GM23248 (cell line): ENCODE measurements at regions not wholly inside any gene's neighbourhood (a gene's known extent, or its start where the extent isn't known, plus 50 kb on each side); places are given as distances from the start of the nearest gene placed in this dataset.

Experiments
- DNase-seq: peaks from one replicate; pipeline ENCODE4 v3.0.0-alpha.2; 2015
- H2AFZ ChIP-seq: fragments of 200-600 bp; sonication (generic); 2 replicates; pipeline ENCODE4 v1.6.1; 2016; ENCODE audit warnings: antibody characterized with exemption
- H3F3A ChIP-seq: fragments of 200-600 bp; sonication (generic); 2 replicates; pipeline ENCODE4 v1.6.1; 2016; ENCODE audit warnings: mild to moderate bottlenecking, antibody characterized with exemption, mixed run types; ENCODE audit not compliant: insufficient read depth
- H3K27ac ChIP-seq: fragments of 200-600 bp; sonication (generic); 2 replicates; pipeline ENCODE4 v1.5.1; 2016; ENCODE audit warnings: mild to moderate bottlenecking
- H3K27me3 ChIP-seq: fragments of 200-600 bp; sonication (generic); replicated peaks from 2 replicates; pipeline ENCODE4 v1.6.1; 2016; ENCODE audit warnings: mild to moderate bottlenecking; ENCODE audit not compliant: insufficient read depth
- H3K36me3 ChIP-seq: fragments of 200-600 bp; sonication (generic); 2 replicates; pipeline ENCODE4 v1.6.1; 2016; ENCODE audit warnings: low read depth, mild to moderate bottlenecking
- H3K4me1 ChIP-seq: fragments of 200-600 bp; sonication (generic); 2 replicates; pipeline ENCODE4 v1.6.1; 2016; ENCODE audit warnings: mild to moderate bottlenecking; ENCODE audit not compliant: insufficient read depth
- H3K4me2 ChIP-seq: fragments of 200-600 bp; sonication (generic); one replicate; pipeline ENCODE4 v1.6.1; 2016; ENCODE audit warnings: mild to moderate bottlenecking; ENCODE audit not compliant: unreplicated experiment
- H3K4me3 ChIP-seq: fragments of 200-600 bp; sonication (generic); 2 replicates; pipeline ENCODE4 v1.5.1; 2016; ENCODE audit warnings: mild to moderate bottlenecking
- H3K79me2 ChIP-seq: fragments of 200-600 bp; sonication (generic); 2 replicates; pipeline ENCODE4 v1.6.1; 2016; ENCODE audit warnings: mild to moderate bottlenecking; ENCODE audit not compliant: insufficient read depth
- H3K9ac ChIP-seq: fragments of 200-600 bp; sonication (generic); 2 replicates; pipeline ENCODE4 v1.6.1; 2016; ENCODE audit warnings: mild to moderate bottlenecking
- H3K9me2 ChIP-seq: fragments of 200-600 bp; sonication (generic); 2 replicates; pipeline ENCODE4 v1.6.1; 2016; ENCODE audit warnings: mixed run types, mild to moderate bottlenecking, moderate library complexity; ENCODE audit not compliant: insufficient read depth
- H3K9me3 ChIP-seq: fragments of 200-600 bp; sonication (generic); one replicate; pipeline ENCODE4 v1.6.1; 2017; ENCODE audit warnings: low read depth
- H4K20me1 ChIP-seq: fragments of 200-600 bp; sonication (generic); 2 replicates; pipeline ENCODE4 v1.6.0; 2016; ENCODE audit not compliant: insufficient read depth
- EZH2 ChIP-seq: fragments of 200-600 bp; sonication (generic); IDR thresholded peaks from 2 replicates; pipeline ENCODE4 v1.6.1; 2018; ENCODE audit warnings: antibody characterized with exemption, mild to moderate bottlenecking; ENCODE audit not compliant: insufficient read depth, poor library complexity, severe bottlenecking
- EZH2phosphoT487 ChIP-seq: fragments of 200-600 bp; sonication (generic); IDR thresholded peaks from 2 replicates; pipeline ENCODE4 v1.6.1; 2018; ENCODE audit warnings: antibody characterized with exemption, moderate library complexity, mild to moderate bottlenecking, low read depth; ENCODE audit not compliant: insufficient read depth
- WGBS, 2 experiments: methylation state at CpG; one replicate each; pipeline ENCODE4 v1.1.6; 2015 to 2017; ENCODE audit warnings: low lambda C conversion rate in 2 of 2, low coverage in 1 of 2; ENCODE audit errors: missing lambda C conversion rate in 2 of 2; 5-methylcytosine and 5-hydroxymethylcytosine counted together
- in situ Hi-C: fragments of 300-500 bp; cut with MboI; formaldehyde crosslinking; loops from 2 replicates; pipeline ENCODE4 v1.15.0; 2020

- Histone ChIP-seq H3K36me3 (no peaks in the 10 kb centered on the region), H3K4me1 (no peaks in the 10 kb centered on the region), H2AFZ (no peak overlapping the region), H3F3A (no peaks in the 10 kb centered on the region), H3K27me3 (no peaks in the 10 kb centered on the region), H3K9ac (no peak overlapping the region), H3K79me2 (no peaks in the 10 kb centered on the region), H3K9me3 (no peaks in the 10 kb centered on the region), H3K4me3 (no peak overlapping the region), H4K20me1 (no peaks in the 10 kb centered on the region), H3K4me2 (no peak overlapping the region), H3K27ac (no peak overlapping the region), H3K9me2 (no peaks in the 10 kb centered on the region)
- in situ Hi-C loops = no loop called here
- TF ChIP-seq EZH2phosphoT487 (no peak), EZH2 (no peak)
- WGBS, 2 experiments = 27 to 36% methylated on average over 4 of the region's 4 CpGs
- DNase-seq = peak; percentile 12
Observed at GRCh38 chr19:23817519-23817918, 58.8 kb upstream of the ZNF681 start.

- Histone ChIP-seq H3F3A (no peaks in the 10 kb centered on the region), H3K36me3 (no peaks in the 10 kb centered on the region), H4K20me1 (no peaks in the 10 kb centered on the region), H3K27me3 (no peaks in the 10 kb centered on the region), H3K4me2 (no peak overlapping the region), H3K9me3 (no peaks in the 10 kb centered on the region), H3K79me2 (no peaks in the 10 kb centered on the region), H3K4me1 (no peaks in the 10 kb centered on the region), H2AFZ (no peak overlapping the region), H3K27ac (no peak overlapping the region), H3K4me3 (no peak overlapping the region), H3K9me2 (no peaks in the 10 kb centered on the region), H3K9ac (no peak overlapping the region)
- TF ChIP-seq EZH2phosphoT487 (no peak), EZH2 (no peak)
- DNase-seq = no peak
- 28 to 34% methylated on average over 3 of the region's 3 CpGs for whole genome bisulfite sequencing, 2 experiments
- in situ Hi-C loops = no loop called here
Observed at GRCh38 chr19:23810496-23810895, 51.8 kb upstream of the ZNF681 start.
